ENCODE measurements at regions not wholly inside any gene's neighbourhood (a gene's known extent, or its start where the extent isn't known, plus 50 kb on each side); places are given as distances from the start of the nearest gene placed in this dataset.

- DNase-seq (ENCODE audit: extremely low read depth, low read depth) = no peak
- no peak for TF ChIP-seq CTCF (IDR thresholded peaks at IDR 0.05; ENCODE audit: low read depth, low read length)
Observed at GRCh38 chr22:47588578-47588960, 826.1 kb downstream of the TBC1D22A start.

GRCh38 chr22:47587861-47588577 is 825.6 kb downstream of the TBC1D22A start:
- no peak for TF ChIP-seq CTCF (IDR thresholded peaks at IDR 0.05; ENCODE audit: low read depth, low read length)
- no peak for DNase-seq (ENCODE audit: extremely low read depth, low read depth)

- no peak for TF ChIP-seq CTCF (IDR thresholded peaks at IDR 0.05; ENCODE audit: low read depth, low read length)
- no peak for DNase-seq (ENCODE audit: extremely low read depth, low read depth)
Observed at GRCh38 chr22:47587361-47587760, 824.9 kb downstream of the TBC1D22A start.

- no peak for DNase-seq (ENCODE audit: extremely low read depth, low read depth)
- no peak for TF ChIP-seq CTCF (IDR thresholded peaks at IDR 0.05; ENCODE audit: low read depth, low read length)
Observed at GRCh38 chr22:47586946-47587345, 824.5 kb downstream of the TBC1D22A start.

- TF ChIP-seq CTCF (IDR thresholded peaks at IDR 0.05; ENCODE audit: low read depth, low read length) = no peak
- DNase-seq (ENCODE audit: extremely low read depth, low read depth) = no peak
Observed at GRCh38 chr22:47586038-47586437, 823.6 kb downstream of the TBC1D22A start.

GRCh38 chr22:47583959-47584562 is 821.6 kb downstream of the TBC1D22A start:
- DNase-seq (ENCODE audit: extremely low read depth, low read depth) = no peak
- no peak for TF ChIP-seq CTCF (IDR thresholded peaks at IDR 0.05; ENCODE audit: low read depth, low read length)

- TF ChIP-seq CTCF (IDR thresholded peaks at IDR 0.05; ENCODE audit: low read depth, low read length) = no peak
- DNase-seq (ENCODE audit: extremely low read depth, low read depth) = no peak
Observed at GRCh38 chr22:47582067-47582466, 819.6 kb downstream of the TBC1D22A start.
